ENCODE measurements at regions not wholly inside any gene's neighbourhood (a gene's known extent, or its start where the extent isn't known, plus 50 kb on each side); places are given as distances from the start of the nearest gene placed in this dataset.

DNA sequence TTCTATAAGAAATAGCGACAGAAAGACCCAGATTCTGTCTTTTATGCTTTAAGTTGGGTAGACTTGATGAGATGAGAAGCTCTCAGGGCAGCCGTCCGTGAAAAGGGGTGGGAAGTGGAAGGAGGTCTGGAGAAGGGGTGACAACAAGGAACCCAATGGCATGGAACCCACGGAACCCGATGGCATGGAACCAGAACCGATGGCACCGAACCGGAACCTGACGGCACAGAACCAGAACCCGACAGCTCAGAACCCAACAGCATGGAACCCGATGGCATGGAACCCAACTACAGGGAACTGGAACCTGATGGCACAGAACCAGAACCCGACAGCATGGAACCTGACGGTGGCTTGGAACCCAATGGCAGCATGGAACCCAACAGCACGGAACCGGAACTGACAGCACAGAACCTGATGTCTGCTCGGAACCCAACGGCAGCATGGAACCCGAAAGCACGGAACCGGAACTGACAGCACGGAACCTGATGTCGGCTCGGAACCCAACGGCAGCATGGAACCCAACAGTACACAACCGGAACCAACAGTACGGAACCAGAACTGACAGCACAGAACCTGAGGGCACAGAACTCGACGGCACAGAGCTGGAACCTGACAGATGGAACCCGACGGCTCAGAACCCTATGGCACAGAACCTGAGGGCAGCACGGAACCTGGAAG, 155.2 kb downstream of the TMEM18 start:
- H2BK15ac ChIP-seq (ENCODE audit: low read length): no peak overlapping the region
- no peak overlapping the region for H3K4me2 ChIP-seq (ENCODE audit: insufficient read depth in 1 of 2, low read depth in 2 of 2, low read length in 2 of 2)
- no peak overlapping the region for H3K9ac ChIP-seq (replicated peaks in 1 of 4; ENCODE audit: extremely low read depth in 1 of 4, low read depth in 3 of 4, low read length in 3 of 4)
- no peak overlapping the region for H3K4ac ChIP-seq (replicated peaks; ENCODE audit: insufficient read length, low read depth, low read length)
- H2BK20ac ChIP-seq (ENCODE audit: low read length): no peak overlapping the region
- H3K79me2 ChIP-seq (ENCODE audit: control insufficient read depth in 1 of 2, insufficient read depth in 2 of 2, low read length in 2 of 2): no peaks in the 10 kb centered on the region
- no peak overlapping the region for H4K5ac ChIP-seq (ENCODE audit: insufficient read length, low read depth, low read length)
- H3K56ac ChIP-seq (replicated peaks; ENCODE audit: insufficient read length, low read depth, low read length): no peak overlapping the region
- H4K91ac ChIP-seq (replicated peaks; ENCODE audit: insufficient read length, low read length): no peak overlapping the region
- CTCF ChIA-PET (ENCODE audit: partially characterized antibody): no interaction called here
- H4K8ac ChIP-seq (ENCODE audit: extremely low read depth, insufficient read depth, low read length): no peak overlapping the region
- H3K27ac ChIP-seq (ENCODE audit: low read depth, low read length): no peak overlapping the region
- TF ChIP-seq BCL11A (IDR thresholded peaks at IDR 0.05; ENCODE audit: low read depth in 2 of 2, low read length in 2 of 2): no peak
- no peak for TF ChIP-seq CBX5 (IDR thresholded peaks at IDR 0.05; ENCODE audit: low read depth, low read length)
- TF ChIP-seq SRF (IDR thresholded peaks at IDR 0.05; ENCODE audit: low read depth, low read length): no peak
- no peak for TF ChIP-seq EGR1 (IDR thresholded peaks at IDR 0.05; ENCODE audit: borderline replicate concordance, low read depth, low read length)
- TF ChIP-seq CBX8 (IDR thresholded peaks at IDR 0.05; ENCODE audit: borderline replicate concordance, low read depth, low read length): no peak
- TF ChIP-seq, protein P1, sequence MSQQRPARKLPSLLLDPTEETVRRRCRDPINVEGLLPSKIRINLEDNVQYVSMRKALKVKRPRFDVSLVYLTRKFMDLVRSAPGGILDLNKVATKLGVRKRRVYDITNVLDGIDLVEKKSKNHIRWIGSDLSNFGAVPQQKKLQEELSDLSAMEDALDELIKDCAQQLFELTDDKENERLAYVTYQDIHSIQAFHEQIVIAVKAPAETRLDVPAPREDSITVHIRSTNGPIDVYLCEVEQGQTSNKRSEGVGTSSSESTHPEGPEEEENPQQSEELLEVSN (IDR thresholded peaks at IDR 0.05): no peak
- TF ChIP-seq SUZ12 (IDR thresholded peaks at IDR 0.05; ENCODE audit: low read length): no peak
- TF ChIP-seq JUND (IDR thresholded peaks at IDR 0.05; ENCODE audit: low read length): no peak
- TF ChIP-seq SP4 (IDR thresholded peaks at IDR 0.05; ENCODE audit: low read length): no peak
- TF ChIP-seq GTF2F1 (IDR thresholded peaks at IDR 0.05; ENCODE audit: borderline replicate concordance, low read depth, low read length): no peak
- TF ChIP-seq TEAD4 (IDR thresholded peaks at IDR 0.05; ENCODE audit: low read depth, low read length): no peak
- H3K23me2 ChIP-seq (ENCODE audit: low read depth, low read length): peaks cover 4% of the 10 kb centered on the region
- no peaks in the 10 kb centered on the region for H3K79me1 ChIP-seq (ENCODE audit: low read depth, low read length)
- no peaks in the 10 kb centered on the region for H3K36me3 ChIP-seq (ENCODE audit: control insufficient read depth in 2 of 4, insufficient read depth in 4 of 4, low read length in 3 of 4)
- H4K20me1 ChIP-seq (replicated peaks in 1 of 2; ENCODE audit: control insufficient read depth in 1 of 2, insufficient read depth in 2 of 2, low read length in 2 of 2): peaks cover 0 to 4% of the 10 kb centered on the region in 2 experiments
- no peak overlapping the region for H2BK5ac ChIP-seq (ENCODE audit: low read depth, low read length)
- peaks cover 0 to 2% (median under 1%) of the 10 kb centered on the region in 4 experiments; a peak in 3 of 7 replicates for H3K4me1 ChIP-seq (replicated peaks in 1 of 4; ENCODE audit: control insufficient read depth in 3 of 4, insufficient read depth in 4 of 4, low read length in 3 of 4)
- peaks cover 0 to 2% (median 0%) of the 10 kb centered on the region in 4 experiments; a peak in 4 of 7 replicates for H3K27me3 ChIP-seq (replicated peaks in 1 of 4; ENCODE audit: control insufficient read depth in 3 of 4, extremely low read depth in 1 of 4, insufficient read depth in 3 of 4, low read length in 3 of 4)
- H2BK120ac ChIP-seq (replicated peaks; ENCODE audit: low read depth, low read length): no peak overlapping the region
- POLR2A ChIA-PET (ENCODE audit: partially characterized antibody): no interaction called here
- peaks cover 0 to 9% of the 10 kb centered on the region in 2 experiments; a peak in 1 of 4 replicates for H3K9me3 ChIP-seq (ENCODE audit: insufficient read depth in 2 of 2, low read depth in 1 of 2, low read length in 1 of 2)
- DNase-seq (ENCODE audit: low read depth in 1 of 2, low spot score in 2 of 2) (no peak), FAIRE-seq (no peak)
- WGBS, 2 experiments (ENCODE audit: extremely low coverage in 1 of 2, insufficient coverage in 1 of 2, insufficient read length in 1 of 2, insufficient replicate concordance in 2 of 2, low coverage in 1 of 2, low lambda C conversion rate in 2 of 2, missing lambda C conversion rate in 1 of 2): 91% methylated on average over 29 of the region's 31 CpGs; no CpG with 5 or more reads in 1 of the 2 experiments
- no peak overlapping the region for H2BK12ac ChIP-seq (ENCODE audit: low read depth, low read length)
- no peak overlapping the region for H2AK5ac ChIP-seq (ENCODE audit: low read depth, low read length)
- H3K4me3 ChIP-seq (ENCODE audit: extremely low read depth in 1 of 4, insufficient read depth in 2 of 4, low read depth in 3 of 4, low read length in 4 of 4): no peak overlapping the region
- no peak overlapping the region for H2AFZ ChIP-seq (ENCODE audit: low read length)
- no peak overlapping the region for H3K18ac ChIP-seq (ENCODE audit: extremely low read depth, low read length)
- H3K23ac ChIP-seq (ENCODE audit: insufficient read length): no peak overlapping the region
- H3K14ac ChIP-seq (ENCODE audit: insufficient read length): no peak overlapping the region
